ENCODE measurements at regions not wholly inside any gene's neighbourhood (a gene's known extent, or its start where the extent isn't known, plus 50 kb on each side); places are given as distances from the start of the nearest gene placed in this dataset.

DNA sequence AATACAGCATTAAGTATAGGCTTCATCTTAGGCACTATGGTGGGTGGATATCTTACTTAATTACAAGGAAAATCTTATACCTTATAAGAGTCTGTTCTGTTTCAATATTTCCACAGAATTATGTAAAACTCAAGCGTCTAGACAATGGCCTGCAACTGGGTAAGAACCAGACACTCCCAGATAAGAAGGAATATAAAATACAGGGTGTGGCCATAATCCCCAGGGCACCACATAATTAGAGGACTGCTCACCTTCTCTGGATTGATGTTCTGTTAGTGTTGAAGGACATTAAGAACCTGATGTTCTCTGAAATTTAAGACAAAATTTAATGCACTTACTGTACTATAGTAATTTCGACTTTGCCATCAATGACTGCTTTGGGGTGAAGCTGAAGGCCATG, 198.2 kb upstream of the ARSJ start:
- no peak for DNase-seq (ENCODE audit: extremely low read depth, low read depth)
- no peak for TF ChIP-seq CTCF (IDR thresholded peaks at IDR 0.05; ENCODE audit: low read depth, low read length)

GRCh38 chr4:114178392-114178791, 198.9 kb upstream of the ARSJ start:
- TF ChIP-seq CTCF (IDR thresholded peaks at IDR 0.05; ENCODE audit: low read depth, low read length): no peak
- DNase-seq (ENCODE audit: extremely low read depth, low read depth): no peak

DNA sequence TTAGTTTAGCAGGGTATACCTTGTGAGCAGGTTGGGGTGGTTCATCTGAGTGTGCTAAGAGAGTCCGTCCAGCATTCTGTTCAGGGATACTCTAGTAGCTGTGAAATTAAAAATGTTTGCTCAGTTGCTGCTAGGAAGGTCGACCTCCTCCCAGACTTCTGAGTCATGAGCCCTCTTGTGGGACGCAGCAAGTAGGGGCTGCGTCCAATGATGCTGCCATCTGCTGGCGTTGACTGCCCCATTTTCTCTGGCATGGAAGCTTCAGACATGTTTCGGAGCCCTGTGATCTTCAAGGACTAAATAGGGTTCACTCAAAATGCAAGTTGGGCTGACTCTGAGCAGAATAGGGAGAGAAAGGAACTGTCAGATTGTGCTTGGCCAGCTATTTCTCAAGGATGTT, 201.0 kb upstream of the ARSJ start:
- peak; percentile 38 for DNase-seq (ENCODE audit: extremely low read depth, low read depth)
- peak; percentile 68 for TF ChIP-seq CTCF (IDR thresholded peaks at IDR 0.05; ENCODE audit: low read depth, low read length)

GRCh38 chr4:114184901-114185300, 205.5 kb upstream of the ARSJ start:
- DNase-seq (ENCODE audit: extremely low read depth, low read depth): no peak
- no peak for TF ChIP-seq CTCF (IDR thresholded peaks at IDR 0.05; ENCODE audit: low read depth, low read length)

- DNase-seq (ENCODE audit: extremely low read depth, low read depth): no peak
- no peak for TF ChIP-seq CTCF (IDR thresholded peaks at IDR 0.05; ENCODE audit: low read depth, low read length)
Measured at GRCh38 chr4:114187592-114187991, 208.1 kb upstream of the ARSJ start.

GRCh38 chr4:114191496-114191895, 212.0 kb upstream of the ARSJ start:
- no peak for DNase-seq (ENCODE audit: extremely low read depth, low read depth)
- TF ChIP-seq CTCF (IDR thresholded peaks at IDR 0.05; ENCODE audit: low read depth, low read length): no peak

DNA sequence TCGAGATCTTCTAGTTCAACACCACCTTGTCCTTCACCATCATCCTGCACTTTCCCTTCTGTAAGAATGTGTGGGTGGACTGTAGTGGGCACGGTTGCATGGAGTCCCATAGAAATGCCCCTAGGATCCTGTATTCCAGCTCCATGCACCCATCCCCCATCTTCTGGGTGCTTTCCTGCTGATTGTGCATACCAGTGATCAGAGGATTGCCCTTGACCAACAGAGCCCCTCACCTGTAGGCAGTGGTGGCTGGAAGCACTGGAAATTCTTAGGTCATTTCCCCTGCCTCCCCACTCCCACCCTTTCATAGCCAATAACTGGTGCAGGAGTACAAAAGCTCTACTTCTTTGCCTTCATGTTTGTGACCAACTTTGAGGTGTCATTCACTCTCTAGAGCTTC, 213.4 kb upstream of the ARSJ start:
- DNase-seq (ENCODE audit: extremely low read depth, low read depth): no peak
- TF ChIP-seq CTCF (IDR thresholded peaks at IDR 0.05; ENCODE audit: low read depth, low read length): no peak
